Karpas-422 (cell line): ENCODE measurements at regions not wholly inside any gene's neighbourhood (a gene's known extent, or its start where the extent isn't known, plus 50 kb on each side); places are given as distances from the start of the nearest gene placed in this dataset. TPM values are rescaled to one million over a fixed set of nuclear protein-coding genes. Genes with fewer than 3 reads are reported as not detected.
"Not testable (repeated sequence)": the region's sequence is repeated elsewhere in the genome, so short reads cannot be mapped to it uniquely, and the experiment has no call there.

Experiments used
- DNase-seq: peaks from one replicate; pipeline ENCODE4 v3.0.0-alpha.2; 2015
- H2AFZ ChIP-seq: fragments of 200-600 bp; sonication (generic); 2 replicates; pipeline ENCODE4 v1.6.1; 2014; ENCODE audit warnings: antibody characterized with exemption, low read length, mixed read lengths
- H3K27ac ChIP-seq: fragments of 200-600 bp; sonication (generic); 2 replicates; pipeline ENCODE4 v1.5.1; 2014; ENCODE audit warnings: mild to moderate bottlenecking, low read length, moderate library complexity
- H3K27me3 ChIP-seq: fragments of 200-600 bp; sonication (generic); 2 replicates; pipeline ENCODE4 v1.6.1; 2014; ENCODE audit warnings: low read length, mixed read lengths
- H3K36me3 ChIP-seq: fragments of 200-600 bp; sonication (generic); 2 replicates; pipeline ENCODE4 v1.6.1; 2014; ENCODE audit warnings: low read length, mixed read lengths; ENCODE audit not compliant: insufficient read depth
- H3K4me1 ChIP-seq: fragments of 200-600 bp; sonication (generic); 2 replicates; pipeline ENCODE4 v1.6.1; 2014; ENCODE audit warnings: mild to moderate bottlenecking, low read length, mixed read lengths
- H3K4me2 ChIP-seq: fragments of 200-600 bp; sonication (generic); 2 replicates; pipeline ENCODE4 v1.6.1; 2014; ENCODE audit warnings: low read length, low read depth, mild to moderate bottlenecking; ENCODE audit not compliant: poor library complexity, severe bottlenecking
- H3K4me3 ChIP-seq: fragments of 200-600 bp; sonication (generic); 2 replicates; pipeline ENCODE4 v1.5.1; 2014; ENCODE audit warnings: mild to moderate bottlenecking, antibody characterized with exemption, low read length, mixed read lengths
- H3K79me2 ChIP-seq: fragments of 200-600 bp; sonication (generic); 2 replicates; pipeline ENCODE4 v1.6.1; 2014; ENCODE audit warnings: mild to moderate bottlenecking, low read length, mixed read lengths
- H3K9ac ChIP-seq: fragments of 200-600 bp; sonication (generic); 2 replicates; pipeline ENCODE4 v1.6.0; 2014; ENCODE audit warnings: low read length
- H3K9me2 ChIP-seq: fragments of 200-600 bp; sonication (generic), shearing (Covaris generic); replicated peaks from 2 replicates; pipeline ENCODE4 v1.6.0; 2014; ENCODE audit warnings: mild to moderate bottlenecking, low read length, moderate library complexity; ENCODE audit not compliant: insufficient read depth
- H3K9me3 ChIP-seq: fragments of 300-700, 200-600 bp; sonication (generic); 2 replicates; pipeline ENCODE4 v1.6.1; 2014; ENCODE audit warnings: low read length, mixed read lengths
- H4K20me1 ChIP-seq: fragments of 200-600 bp; sonication (generic); 2 replicates; pipeline ENCODE4 v1.6.1; 2014; ENCODE audit warnings: mild to moderate bottlenecking, antibody characterized with exemption, low read length, low read depth; ENCODE audit not compliant: insufficient read depth
- small RNA-seq: library from RNA; depleted of rRNA; stranded (forward); fragments of <200 nt; gene quantifications from one replicate; pipeline ENCODE3, GENCODE V24; 2014

DNA sequence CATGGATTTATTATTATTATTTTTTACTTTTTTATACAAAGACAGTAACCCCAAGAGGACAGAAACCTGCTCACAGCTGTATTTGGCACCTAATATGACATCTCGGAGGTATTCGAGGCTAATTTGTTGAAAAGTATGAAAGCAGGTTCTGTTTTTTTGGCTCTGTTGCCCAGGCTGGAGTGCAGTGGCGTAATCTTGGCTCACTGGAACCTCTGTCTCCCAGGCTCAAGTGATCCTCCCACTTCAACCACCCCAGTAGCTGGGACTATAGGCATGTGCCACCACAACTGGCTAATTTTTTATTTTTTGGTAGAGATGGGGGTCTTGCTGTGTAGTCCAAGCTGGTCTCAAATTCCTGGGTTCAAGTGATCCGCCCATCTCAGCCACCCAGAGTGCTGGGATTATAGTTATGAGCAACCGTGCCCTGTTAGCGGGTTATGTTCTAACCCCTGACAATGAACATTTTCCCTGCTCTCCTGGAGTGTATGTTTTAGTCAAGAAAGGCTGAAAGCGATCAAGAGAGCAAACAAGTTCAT lies 53.7 kb upstream of the ZNF217 start:
- H3K4me3 ChIP-seq: no peak overlapping the region
- H2AFZ ChIP-seq: no peak overlapping the region
- H3K9me2 ChIP-seq: no peaks in the 10 kb centered on the region
- no peaks in the 10 kb centered on the region for H3K79me2 ChIP-seq
- H3K36me3 ChIP-seq: no peaks in the 10 kb centered on the region
- H3K9me3 ChIP-seq: no peaks in the 10 kb centered on the region
- no peak for DNase-seq
- no peak overlapping the region for H3K9ac ChIP-seq
- H3K27me3 ChIP-seq: no peaks in the 10 kb centered on the region
- H3K4me2 ChIP-seq: no peak overlapping the region
- H3K4me1 ChIP-seq: no peaks in the 10 kb centered on the region
- no peak overlapping the region for H3K27ac ChIP-seq
- H4K20me1 ChIP-seq: no peaks in the 10 kb centered on the region

DNA sequence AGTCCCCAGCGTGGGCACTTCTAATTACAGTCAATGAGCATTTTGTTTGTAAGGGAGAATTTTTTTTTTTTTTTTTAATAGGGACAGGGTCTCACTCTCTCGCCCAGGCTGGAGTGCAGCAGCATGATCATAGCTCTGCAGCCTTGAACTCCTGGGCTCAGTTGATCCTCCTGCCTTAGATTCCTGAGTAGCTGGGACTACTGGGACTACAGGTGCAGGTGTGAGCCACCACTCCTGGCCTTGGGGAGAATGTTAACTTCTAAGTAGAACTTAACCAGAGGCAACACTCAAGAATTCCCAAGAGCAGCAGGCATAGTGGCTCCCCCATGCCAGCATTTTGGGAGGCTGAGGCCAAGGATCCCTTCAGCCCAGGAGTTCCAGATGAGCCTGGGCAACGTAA lies 52.9 kb upstream of the ZNF217 start:
- Histone ChIP-seq H3K79me2 (no peaks in the 10 kb centered on the region), H3K27ac (no peak overlapping the region), H3K9me2 (no peaks in the 10 kb centered on the region), H4K20me1 (no peaks in the 10 kb centered on the region), H3K4me1 (no peaks in the 10 kb centered on the region), H3K9me3 (no peaks in the 10 kb centered on the region), H3K4me3 (no peak overlapping the region), H3K4me2 (no peak overlapping the region), H2AFZ (no peak overlapping the region), H3K9ac (no peak overlapping the region), H3K36me3 (no peaks in the 10 kb centered on the region), H3K27me3 (no peaks in the 10 kb centered on the region)
- no peak for DNase-seq

- Histone ChIP-seq H3K9me3 (no peaks in the 10 kb centered on the region), H3K9me2 (no peaks in the 10 kb centered on the region), H3K4me2 (no peak overlapping the region), H4K20me1 (no peaks in the 10 kb centered on the region), H3K4me3 (no peak overlapping the region), H3K9ac (no peak overlapping the region), H3K27ac (no peak overlapping the region), H3K27me3 (no peaks in the 10 kb centered on the region), H3K79me2 (no peaks in the 10 kb centered on the region), H2AFZ (no peak overlapping the region), H3K4me1 (no peaks in the 10 kb centered on the region), H3K36me3 (no peaks in the 10 kb centered on the region)
- DNase-seq: no peak
Observed at GRCh38 chr20:53645582-53645897, 51.9 kb upstream of the ZNF217 start.

DNA sequence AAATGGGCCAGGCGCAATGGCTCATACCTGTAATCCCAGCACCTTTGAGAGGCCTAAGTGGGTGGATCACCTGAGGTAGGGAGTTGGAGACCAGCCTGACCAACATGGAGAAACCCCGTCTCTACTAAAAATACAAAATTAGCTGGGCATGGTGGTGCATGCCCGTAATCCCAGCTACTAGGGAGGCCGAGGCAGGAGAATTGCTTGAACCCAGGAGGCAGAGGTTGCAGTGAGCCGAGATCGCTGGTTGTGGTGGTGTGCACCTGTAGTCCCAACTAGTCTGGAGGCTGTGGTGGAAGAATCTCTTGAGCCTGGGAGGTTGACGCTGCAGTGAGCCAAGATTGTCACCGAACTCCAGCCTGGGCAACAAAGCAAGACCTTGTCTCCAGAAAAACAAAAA lies 50.5 kb upstream of the ZNF217 start:
- H3K9ac ChIP-seq, DNase-seq, H3K4me2 ChIP-seq, H3K4me3 ChIP-seq, H4K20me1 ChIP-seq, H3K27ac ChIP-seq, H3K79me2 ChIP-seq, H3K9me2 ChIP-seq, H2AFZ ChIP-seq, H3K27me3 ChIP-seq, H3K36me3 ChIP-seq, H3K9me3 ChIP-seq, H3K4me1 ChIP-seq: not testable (repeated sequence)

Small RNAs in the stretch of these regions (small RNA-seq; reads per million reads assigned to genes)
- not detected for gene RNU7-14P
